Smooth muscle cell (in vitro differentiated cells): ENCODE measurements at regions not wholly inside any gene's neighbourhood (a gene's known extent, or its start where the extent isn't known, plus 50 kb on each side); places are given as distances from the start of the nearest gene placed in this dataset.

Experiments
- DNase-seq: peaks from one replicate; lab custom pipeline; 2025; ENCODE audit not compliant: unreplicated experiment; lab: John Stamatoyannopoulos, UW
- H2AFZ ChIP-seq: fragments of 200-600 bp; sonication (generic); 2 replicates; pipeline ENCODE4 v1.6.0; 2016; ENCODE audit warnings: antibody characterized with exemption, low read depth, mild to moderate bottlenecking
- H3F3A ChIP-seq: fragments of 200-600 bp; sonication (generic); 2 replicates; pipeline ENCODE4 v1.6.0; 2017; ENCODE audit warnings: antibody characterized with exemption, low read depth
- H3K27ac ChIP-seq: fragments of 200-600 bp; sonication (generic); 2 replicates; pipeline ENCODE4 v1.5.1; 2016; ENCODE audit warnings: low read depth, mild to moderate bottlenecking
- H3K27me3 ChIP-seq: fragments of 200-600 bp; sonication (generic); 2 replicates; pipeline ENCODE4 v1.6.1; 2016; ENCODE audit warnings: low read depth, mild to moderate bottlenecking
- H3K36me3 ChIP-seq: fragments of 200-600 bp; sonication (generic); 2 replicates; pipeline ENCODE4 v1.5.1; 2016; ENCODE audit warnings: low read depth
- H3K4me1 ChIP-seq: fragments of 200-600 bp; sonication (generic); 2 replicates; pipeline ENCODE4 v1.5.1; 2016; ENCODE audit warnings: low read depth
- H3K4me2 ChIP-seq: fragments of 200-600 bp; sonication (generic); 2 replicates; pipeline ENCODE4 v1.6.0; 2016; ENCODE audit warnings: mild to moderate bottlenecking
- H3K4me3 ChIP-seq: fragments of 200-600 bp; sonication (generic); 2 replicates; pipeline ENCODE4 v1.5.1; 2016; ENCODE audit warnings: mild to moderate bottlenecking
- H3K79me2 ChIP-seq: fragments of 200-600 bp; sonication (generic); 2 replicates; pipeline ENCODE4 v1.6.0; 2016; ENCODE audit warnings: low read depth, mild to moderate bottlenecking
- H3K9ac ChIP-seq: fragments of 200-600 bp; sonication (generic); 2 replicates; pipeline ENCODE4 v1.6.0; 2016; ENCODE audit warnings: low read depth
- H3K9me3 ChIP-seq: fragments of 200-600 bp; sonication (generic); replicated peaks from 2 replicates; pipeline ENCODE4 v1.5.1; 2016; ENCODE audit warnings: low read depth
- H4K20me1 ChIP-seq: fragments of 200-600 bp; sonication (generic); 2 replicates; pipeline ENCODE4 v1.6.0; 2016; ENCODE audit warnings: low read depth
- WGBS: methylation state at CpG from one replicate; pipeline ENCODE4 v1.1.7; 2016; ENCODE audit warnings: low lambda C conversion rate; 5-methylcytosine and 5-hydroxymethylcytosine counted together
- TF ChIP-seq, protein P1 (sequence below): fragments of 200-600 bp; sonication (generic); IDR thresholded peaks from 2 replicates; pipeline ENCODE4 v1.5.1; 2017; ENCODE audit warnings: borderline replicate concordance, mild to moderate bottlenecking, antibody characterized with exemption; ENCODE audit not compliant: insufficient read depth, poor library complexity, severe bottlenecking

DNA sequence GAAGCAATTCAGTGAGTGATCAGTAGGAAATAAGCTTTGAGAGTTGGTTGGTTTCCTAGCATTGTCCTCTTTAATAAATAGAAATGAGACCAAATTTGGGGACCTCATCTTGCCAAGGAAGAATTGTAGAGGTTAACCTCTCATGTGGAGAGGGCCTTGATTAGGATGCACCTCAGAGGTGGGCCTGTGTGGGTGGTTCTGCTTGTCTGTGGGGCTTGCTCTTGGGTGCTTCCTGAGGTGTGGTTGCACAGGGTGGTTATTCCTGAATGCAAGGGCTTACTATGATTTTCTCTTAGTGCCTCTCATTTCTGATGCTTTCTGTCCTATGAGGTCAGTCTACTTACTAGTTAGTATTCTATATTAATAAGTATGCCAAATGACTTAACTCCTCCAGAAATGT is 89.6 kb upstream of the MGAT5 start:
- Histone ChIP-seq H3K4me1 (no peaks in the 10 kb centered on the region), H3K79me2 (peaks cover 6% of the 10 kb centered on the region), H4K20me1 (peaks cover 100% of the 10 kb centered on the region)

DNA sequence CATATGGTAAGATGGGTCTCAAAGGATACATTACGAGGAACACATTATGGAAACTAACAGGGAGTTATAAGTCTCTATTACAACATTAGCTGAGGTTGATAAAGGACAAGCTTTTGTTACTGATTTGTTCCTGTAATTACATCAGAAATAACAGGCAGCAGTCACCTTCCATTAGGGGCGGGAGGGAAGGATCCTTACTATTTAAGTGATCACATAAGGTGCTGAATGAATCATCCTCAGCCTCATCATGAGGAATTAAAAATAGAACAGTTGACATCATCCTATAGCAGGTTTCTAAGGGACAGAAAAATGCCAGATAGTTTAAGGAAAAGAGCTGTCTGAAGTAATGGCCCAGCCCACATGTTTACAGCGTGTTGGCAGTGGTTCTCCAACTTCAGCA is 86.9 kb upstream of the MGAT5 start:
- H3K4me3 ChIP-seq = no peak overlapping the region
- no peak overlapping the region for H3K27ac ChIP-seq
- no peak overlapping the region for H3K9ac ChIP-seq
- WGBS = 85% methylated on average over 3 of the region's 3 CpGs
- no peak for DNase-seq
- H4K20me1 ChIP-seq = peaks cover 100% of the 10 kb centered on the region
- no peaks in the 10 kb centered on the region for H3K4me1 ChIP-seq
- H3K79me2 ChIP-seq = peaks cover 6% of the 10 kb centered on the region
- H3K4me2 ChIP-seq = no peak overlapping the region
- no peaks in the 10 kb centered on the region for H3F3A ChIP-seq
- TF ChIP-seq, protein P1, sequence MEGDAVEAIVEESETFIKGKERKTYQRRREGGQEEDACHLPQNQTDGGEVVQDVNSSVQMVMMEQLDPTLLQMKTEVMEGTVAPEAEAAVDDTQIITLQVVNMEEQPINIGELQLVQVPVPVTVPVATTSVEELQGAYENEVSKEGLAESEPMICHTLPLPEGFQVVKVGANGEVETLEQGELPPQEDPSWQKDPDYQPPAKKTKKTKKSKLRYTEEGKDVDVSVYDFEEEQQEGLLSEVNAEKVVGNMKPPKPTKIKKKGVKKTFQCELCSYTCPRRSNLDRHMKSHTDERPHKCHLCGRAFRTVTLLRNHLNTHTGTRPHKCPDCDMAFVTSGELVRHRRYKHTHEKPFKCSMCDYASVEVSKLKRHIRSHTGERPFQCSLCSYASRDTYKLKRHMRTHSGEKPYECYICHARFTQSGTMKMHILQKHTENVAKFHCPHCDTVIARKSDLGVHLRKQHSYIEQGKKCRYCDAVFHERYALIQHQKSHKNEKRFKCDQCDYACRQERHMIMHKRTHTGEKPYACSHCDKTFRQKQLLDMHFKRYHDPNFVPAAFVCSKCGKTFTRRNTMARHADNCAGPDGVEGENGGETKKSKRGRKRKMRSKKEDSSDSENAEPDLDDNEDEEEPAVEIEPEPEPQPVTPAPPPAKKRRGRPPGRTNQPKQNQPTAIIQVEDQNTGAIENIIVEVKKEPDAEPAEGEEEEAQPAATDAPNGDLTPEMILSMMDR = no peak
- H3K36me3 ChIP-seq = no peaks in the 10 kb centered on the region
- no peaks in the 10 kb centered on the region for H3K9me3 ChIP-seq
- H2AFZ ChIP-seq = no peak overlapping the region
- H3K27me3 ChIP-seq = no peaks in the 10 kb centered on the region

More for the DNA sequence above, 89.6 kb upstream of the MGAT5 start:
- Histone ChIP-seq H2AFZ (no peak overlapping the region), H3K27me3 (no peaks in the 10 kb centered on the region), H3F3A (no peaks in the 10 kb centered on the region), H3K9ac (no peak overlapping the region), H3K4me2 (no peak overlapping the region), H3K9me3 (no peaks in the 10 kb centered on the region), H3K27ac (no peak overlapping the region), H3K4me3 (no peak overlapping the region), H3K36me3 (no peaks in the 10 kb centered on the region)
- DNase-seq = no peak
- TF ChIP-seq, protein P1 = no peak

DNA sequence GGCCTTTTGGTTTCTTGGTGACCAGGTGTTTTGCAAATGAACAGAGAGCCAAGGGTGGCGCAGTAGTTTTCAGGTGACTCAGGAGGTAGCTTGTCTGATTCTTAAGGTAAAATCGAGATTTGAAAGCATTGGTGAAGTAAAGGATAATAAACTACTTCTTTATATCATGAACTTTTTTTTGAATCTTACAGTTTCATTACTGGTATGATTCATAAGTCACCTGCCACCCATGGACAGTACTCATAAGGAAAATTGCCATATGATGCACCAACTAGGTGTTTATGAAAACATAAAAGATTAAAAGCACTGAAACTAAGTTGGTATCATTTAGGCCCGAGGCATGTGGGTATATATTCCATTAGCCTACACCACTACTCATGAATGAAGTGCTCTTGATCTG is 84.1 kb upstream of the MGAT5 start:
- DNase-seq = no peak
- Histone ChIP-seq H3K36me3 (no peaks in the 10 kb centered on the region), H3K4me2 (no peak overlapping the region), H3K9me3 (no peaks in the 10 kb centered on the region), H4K20me1 (peaks cover 99% of the 10 kb centered on the region), H3K4me3 (no peak overlapping the region), H3F3A (no peaks in the 10 kb centered on the region), H3K9ac (no peak overlapping the region), H2AFZ (no peak overlapping the region), H3K4me1 (no peaks in the 10 kb centered on the region), H3K79me2 (peaks cover 4% of the 10 kb centered on the region), H3K27me3 (no peaks in the 10 kb centered on the region), H3K27ac (no peak overlapping the region)
- WGBS = 94% methylated on average over 3 of the region's 3 CpGs
- TF ChIP-seq, protein P1 = no peak

DNA sequence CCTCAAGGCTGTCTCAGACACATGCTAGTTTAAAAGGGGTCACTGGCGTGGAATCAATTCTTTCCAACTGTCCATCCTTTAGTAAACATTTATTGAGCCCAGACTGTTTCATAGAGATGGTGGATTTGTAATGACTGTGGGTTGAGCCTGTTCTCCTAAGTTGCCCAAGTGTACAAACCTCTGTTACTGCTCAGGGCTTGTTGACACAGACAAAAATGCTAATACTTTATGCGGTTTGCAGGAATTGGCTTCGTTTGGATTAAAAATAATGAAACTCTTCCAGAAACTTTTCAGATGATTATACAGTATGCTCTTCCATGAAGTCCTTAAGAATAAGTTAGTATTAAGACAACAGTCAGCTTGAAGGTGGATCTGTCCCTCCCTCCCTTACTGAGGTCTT is 83.6 kb upstream of the MGAT5 start:
- no peak overlapping the region for H3K4me2 ChIP-seq
- peaks cover 7% of the 10 kb centered on the region for H3K79me2 ChIP-seq
- WGBS = 91% methylated on average over 3 of the region's 3 CpGs
- no peaks in the 10 kb centered on the region for H3F3A ChIP-seq
- no peaks in the 10 kb centered on the region for H3K4me1 ChIP-seq
- no peak overlapping the region for H3K27ac ChIP-seq
- no peak overlapping the region for H2AFZ ChIP-seq
- H4K20me1 ChIP-seq = peaks cover 99% of the 10 kb centered on the region
- no peaks in the 10 kb centered on the region for H3K27me3 ChIP-seq
- H3K4me3 ChIP-seq = no peak overlapping the region
- TF ChIP-seq, protein P1 = no peak
- no peaks in the 10 kb centered on the region for H3K9me3 ChIP-seq
- no peak for DNase-seq
- H3K9ac ChIP-seq = no peak overlapping the region
- H3K36me3 ChIP-seq = no peaks in the 10 kb centered on the region
